Stomach (tissue), 4 donors: ENCODE measurements at regions not wholly inside any gene's neighbourhood (a gene's known extent, or its start where the extent isn't known, plus 50 kb on each side); places are given as distances from the start of the nearest gene placed in this dataset.

Experiments
- EP300 ChIP-seq: sonication (generic); formaldehyde crosslinking; IDR thresholded peaks from one replicate; pipeline ENCODE4 v1.6.1; 2017; ENCODE audit warnings: antibody characterized with exemption
- POLR2A ChIP-seq, 4 donors: fragments of 450-650 bp; IDR thresholded peaks; one replicate each; pipeline ENCODE4 v1.6.1; 2016; ENCODE audit warnings: antibody characterized with exemption in 4 of 4, control low read depth in 2 of 4, mild to moderate bottlenecking in 1 of 4, moderate library complexity in 1 of 4
- POLR2AphosphoS5 ChIP-seq, 3 donors: sonication (generic); formaldehyde crosslinking; IDR thresholded peaks; one replicate each; pipeline ENCODE4 v1.6.1; 2016; ENCODE audit warnings: antibody characterized with exemption in 3 of 3
- TF ChIP-seq, protein P1 (sequence below), 7 experiments: fragments of 450-650 bp in 4 of 7; fragments of 200-600 bp in 3 of 7; sonication (generic) in 3 of 7; IDR thresholded peaks; one replicate each; pipeline ENCODE4 v1.5.1; 2016 to 2019; ENCODE audit warnings: antibody characterized with exemption in 7 of 7, control low read depth in 2 of 7, mild to moderate bottlenecking in 1 of 7

DNA sequence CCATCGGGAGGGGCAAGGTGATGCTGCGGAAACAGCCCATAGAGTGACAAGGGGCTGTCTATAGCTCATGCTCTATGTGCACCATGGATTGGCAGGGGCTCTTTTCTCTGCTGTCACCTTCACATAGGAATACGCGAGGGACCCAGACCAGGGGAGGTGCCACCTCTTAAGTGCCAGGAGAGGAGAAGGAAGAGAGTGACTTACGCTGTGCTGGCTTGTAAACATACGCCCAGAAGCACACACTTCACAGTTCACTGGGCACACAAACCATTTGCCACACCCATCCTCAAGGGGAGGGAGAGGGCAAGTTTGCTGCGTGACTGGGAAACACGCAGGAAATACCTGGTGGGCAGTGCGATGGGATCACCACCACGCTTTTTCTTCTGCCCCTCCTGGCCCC, 65.1 kb upstream of the GPR45 start:
- TF ChIP-seq, protein P1, sequence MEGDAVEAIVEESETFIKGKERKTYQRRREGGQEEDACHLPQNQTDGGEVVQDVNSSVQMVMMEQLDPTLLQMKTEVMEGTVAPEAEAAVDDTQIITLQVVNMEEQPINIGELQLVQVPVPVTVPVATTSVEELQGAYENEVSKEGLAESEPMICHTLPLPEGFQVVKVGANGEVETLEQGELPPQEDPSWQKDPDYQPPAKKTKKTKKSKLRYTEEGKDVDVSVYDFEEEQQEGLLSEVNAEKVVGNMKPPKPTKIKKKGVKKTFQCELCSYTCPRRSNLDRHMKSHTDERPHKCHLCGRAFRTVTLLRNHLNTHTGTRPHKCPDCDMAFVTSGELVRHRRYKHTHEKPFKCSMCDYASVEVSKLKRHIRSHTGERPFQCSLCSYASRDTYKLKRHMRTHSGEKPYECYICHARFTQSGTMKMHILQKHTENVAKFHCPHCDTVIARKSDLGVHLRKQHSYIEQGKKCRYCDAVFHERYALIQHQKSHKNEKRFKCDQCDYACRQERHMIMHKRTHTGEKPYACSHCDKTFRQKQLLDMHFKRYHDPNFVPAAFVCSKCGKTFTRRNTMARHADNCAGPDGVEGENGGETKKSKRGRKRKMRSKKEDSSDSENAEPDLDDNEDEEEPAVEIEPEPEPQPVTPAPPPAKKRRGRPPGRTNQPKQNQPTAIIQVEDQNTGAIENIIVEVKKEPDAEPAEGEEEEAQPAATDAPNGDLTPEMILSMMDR (IDR thresholded peaks at IDR 0.05), result no peak
- TF ChIP-seq POLR2AphosphoS5 (IDR thresholded peaks at IDR 0.05) (no peak), POLR2A (IDR thresholded peaks at IDR 0.05) (no peak), EP300 (no peak)
